ENCODE measurements at regions not wholly inside any gene's neighbourhood (a gene's known extent, or its start where the extent isn't known, plus 50 kb on each side); places are given as distances from the start of the nearest gene placed in this dataset.

GRCh38 chr15:25532269-25533140 lies 93.7 kb upstream of the UBE3A start:
- DNase-seq (ENCODE audit: low spot score) (no peak), ATAC-seq (ENCODE audit: low FRiP score) (no peak)
- TF ChIP-seq CTCF (IDR thresholded peaks at IDR 0.05) = no peak

GRCh38 chr15:25529774-25530173 lies 91.0 kb upstream of the UBE3A start:
- no peak for TF ChIP-seq CTCF (IDR thresholded peaks at IDR 0.05)
- ATAC-seq (ENCODE audit: low FRiP score) (no peak), DNase-seq (ENCODE audit: low spot score) (no peak)

GRCh38 chr15:25527118-25527517 lies 88.3 kb upstream of the UBE3A start:
- ATAC-seq (ENCODE audit: low FRiP score) (no peak), DNase-seq (ENCODE audit: low spot score) (no peak)
- no peak for TF ChIP-seq CTCF (IDR thresholded peaks at IDR 0.05)

GRCh38 chr15:25525741-25526140 lies 86.9 kb upstream of the UBE3A start:
- ATAC-seq (ENCODE audit: low FRiP score) = no peak
- no peak for DNase-seq (ENCODE audit: low spot score)
- TF ChIP-seq CTCF (IDR thresholded peaks at IDR 0.05) = no peak

GRCh38 chr15:25515633-25516032 lies 76.8 kb upstream of the UBE3A start:
- ATAC-seq (ENCODE audit: low FRiP score) (no peak), DNase-seq (ENCODE audit: low spot score) (no peak)
- no peak for TF ChIP-seq CTCF (IDR thresholded peaks at IDR 0.05)

GRCh38 chr15:25514522-25514921 lies 75.7 kb upstream of the UBE3A start:
- DNase-seq (ENCODE audit: low spot score) (no peak), ATAC-seq (ENCODE audit: low FRiP score) (no peak)
- TF ChIP-seq CTCF (IDR thresholded peaks at IDR 0.05) = no peak

- TF ChIP-seq CTCF (IDR thresholded peaks at IDR 0.05) = no peak
- ATAC-seq (ENCODE audit: low FRiP score) (no peak), DNase-seq (ENCODE audit: low spot score) (no peak)
These were observed 74.1 kb upstream of the UBE3A start for GRCh38 chr15:25512957-25513356.

Data from omental fat pad (tissue), 3 donors.